K562 (cell line): ENCODE measurements at regions not wholly inside any gene's neighbourhood (a gene's known extent, or its start where the extent isn't known, plus 50 kb on each side); places are given as distances from the start of the nearest gene placed in this dataset.

ENCODE experiments used
- ATAC-seq: fragments of 200-7000 bp; cut with Tn5 transposase; 3 replicates; pipeline ENCODE4 v1.9.1; 2020; ENCODE audit warnings: moderate library complexity
- BruUV-seq: library from RNA; stranded (reverse); fragments of 400-500 nt; replicated peaks from 2 replicates; lab custom pipeline; 2021; lab: Mats Ljungman, UMichigan
- CTCF ChIA-PET: fragments of 300-600 bp; formaldehyde crosslinking; extraction: SDS; loops from one replicate; lab custom pipeline; 2021; ENCODE audit warnings: low intra/inter-chr PET ratio; lab: Yijun Ruan, JAX
- POLR2A ChIA-PET: fragments of 300-600, 350-650 bp; sonication (Branson Sonifier 250); formaldehyde crosslinking; extraction: SDS; loops from one replicate; lab custom pipeline; 2021; ENCODE audit warnings: antibody characterized with exemption, inconsistent platforms; lab: Yijun Ruan, JAX
- DNase-seq, 4 experiments: peaks; one replicate each; pipeline versions ENCODE4 v3.0.0 to v3.0.0-alpha.2; 2011 to 2018; ENCODE audit warnings: low spot score in 3 of 4, mixed read lengths in 3 of 4; ENCODE audit errors: extremely low read depth in 1 of 4
- FAIRE-seq: peaks from 2 replicates; lab custom pipeline; 2011; peaks lifted over from hg19 to GRCh38; lab: Jason Lieb, UNC
- H2AFZ ChIP-seq: 2 replicates; pipeline ENCODE4 v1.6.0; 2011; ENCODE audit warnings: low read depth, low read length, control low read depth, inconsistent platforms
- H3K27ac ChIP-seq: fragments of 200-600 bp; 3 replicates; pipeline ENCODE4 v1.8.0; 2011; ENCODE audit warnings: low read depth, mild to moderate bottlenecking, control low read depth, inconsistent platforms, low read length, moderate library complexity, mixed read lengths; ENCODE audit errors: extremely low read depth
- H3K27me3 ChIP-seq, 2 experiments: fragments of 300-600 bp in 1 of 2; 2 replicates in 1 of 2; 3 replicates in 1 of 2; pipeline versions ENCODE4 v1.6.0 to v1.8.0; 2011; ENCODE audit warnings: inconsistent platforms in 2 of 2, low read length in 2 of 2, mild to moderate bottlenecking in 1 of 2, mixed read lengths in 1 of 2, moderate library complexity in 1 of 2; ENCODE audit not compliant: control insufficient read depth in 2 of 2, insufficient read depth in 2 of 2
- H3K36me3 ChIP-seq: fragments of 300-600 bp; 3 replicates; pipeline ENCODE4 v1.8.0; 2011; ENCODE audit warnings: mild to moderate bottlenecking, low read length, inconsistent platforms; ENCODE audit not compliant: control insufficient read depth, insufficient read depth
- H3K4me1 ChIP-seq, 2 experiments: fragments of 200-600 bp in 1 of 2; replicated peaks in 1 of 2; 2 replicates in 1 of 2; 3 replicates in 1 of 2; pipeline versions ENCODE4 v1.5.1 to v1.8.0; 2011; ENCODE audit warnings: inconsistent platforms in 2 of 2, low read length in 2 of 2, mild to moderate bottlenecking in 1 of 2, mixed read lengths in 1 of 2, moderate library complexity in 1 of 2; ENCODE audit not compliant: control insufficient read depth in 2 of 2, insufficient read depth in 2 of 2
- H3K4me2 ChIP-seq: 2 replicates; pipeline ENCODE4 v1.6.1; 2011; ENCODE audit warnings: low read length, control low read depth, inconsistent platforms, mixed read lengths; ENCODE audit not compliant: insufficient read depth
- H3K4me3 ChIP-seq: fragments of 200-600 bp; sonication (generic), shearing (Covaris generic); 2 replicates; pipeline ENCODE4 v1.5.1; 2016; ENCODE audit warnings: control low read depth, inconsistent platforms
- H3K79me2 ChIP-seq: fragments of 200-600 bp; 3 replicates; pipeline ENCODE4 v1.8.0; 2011; ENCODE audit warnings: low read length, inconsistent platforms; ENCODE audit not compliant: control insufficient read depth, insufficient read depth
- H3K9ac ChIP-seq, 2 experiments: 2 replicates each; pipeline versions ENCODE4 v1.6.0 to v1.6.1; 2011; ENCODE audit warnings: low read depth in 2 of 2, low read length in 2 of 2, control low read depth in 1 of 2, inconsistent platforms in 1 of 2, mild to moderate bottlenecking in 1 of 2, mixed read lengths in 1 of 2; ENCODE audit not compliant: insufficient read depth in 1 of 2
- H3K9me1 ChIP-seq: one replicate; pipeline ENCODE4 v1.6.0; 2011; ENCODE audit warnings: inconsistent platforms, mild to moderate bottlenecking, low read length, moderate library complexity; ENCODE audit not compliant: control insufficient read depth, insufficient read depth
- H3K9me3 ChIP-seq: replicated peaks from 2 replicates; pipeline ENCODE4 v1.5.1; 2011; ENCODE audit warnings: low read depth, low read length, inconsistent platforms; ENCODE audit not compliant: control insufficient read depth, insufficient read depth
- H4K20me1 ChIP-seq: replicated peaks from 2 replicates; pipeline ENCODE4 v1.6.1; 2011; ENCODE audit warnings: low read length, inconsistent platforms, mixed read lengths; ENCODE audit not compliant: control insufficient read depth, insufficient read depth
- ADNP ChIP-seq: fragments of 200-800 bp; sonication (Bioruptor generic); IDR thresholded peaks from 2 replicates; pipeline ENCODE4 v1.6.1; 2016; ENCODE audit warnings: missing genetic modification characterization, missing compliant biosample characterization
- ETS2 ChIP-seq: IDR thresholded peaks from 2 replicates; pipeline ENCODE4 v1.6.1; 2016; ENCODE audit warnings: borderline replicate concordance, missing genetic modification characterization, mild to moderate bottlenecking, moderate library complexity, missing compliant biosample characterization; ENCODE audit not compliant: poor library complexity, severe bottlenecking
- EWSR1 ChIP-seq: fragments of 450-650 bp; IDR thresholded peaks from 2 replicates; pipeline ENCODE4 v1.6.1; 2018; ENCODE audit warnings: borderline replicate concordance, mild to moderate bottlenecking, low read depth, moderate library complexity; ENCODE audit not compliant: partially characterized antibody
- GTF2F1 ChIP-seq: IDR thresholded peaks from 2 replicates; pipeline ENCODE4 v1.6.1; 2011; ENCODE audit warnings: low read depth, low read length, improper control_type of control experiment
- PCBP2 ChIP-seq: fragments of 200-400 bp; formaldehyde crosslinking; IDR thresholded peaks from 2 replicates; pipeline ENCODE4 v1.6.1; 2018; ENCODE audit warnings: low read length, low read depth, mild to moderate bottlenecking, moderate library complexity; ENCODE audit not compliant: poor library complexity, severe bottlenecking
- PHB ChIP-seq: fragments of 250-450 bp; sonication (Bioruptor Pico); IDR thresholded peaks from 2 replicates; pipeline ENCODE4 v1.5.0; 2021
- POLR2G ChIP-seq: fragments of 200-400 bp; formaldehyde crosslinking; IDR thresholded peaks from 2 replicates; pipeline ENCODE4 v1.6.1; 2017; ENCODE audit warnings: low read depth, mild to moderate bottlenecking, antibody characterized with exemption, low read length, moderate library complexity
- RB1 ChIP-seq: fragments of 450-650 bp; IDR thresholded peaks from 2 replicates; pipeline ENCODE4 v1.6.1; 2017; ENCODE audit warnings: low read depth, mild to moderate bottlenecking
- RBM14 ChIP-seq: fragments of 200-400 bp; formaldehyde crosslinking; IDR thresholded peaks from 2 replicates; pipeline ENCODE4 v1.6.1; 2018; ENCODE audit warnings: low read depth, mild to moderate bottlenecking, low read length, moderate library complexity, borderline replicate concordance; ENCODE audit not compliant: insufficient read depth
- STAG1 ChIP-seq: sonication (generic); formaldehyde crosslinking; IDR thresholded peaks from 2 replicates; pipeline ENCODE4 v1.5.0; 2020; ENCODE audit warnings: missing genetic modification reagents, borderline replicate concordance
- ZFPM2 ChIP-seq: fragments of 250-450 bp; sonication (Bioruptor Pico); IDR thresholded peaks from 2 replicates; pipeline ENCODE4 v1.5.1; 2022; ENCODE audit warnings: mild to moderate bottlenecking
- ZNF239 ChIP-seq: fragments of 250-450 bp; sonication (Bioruptor Pico); IDR thresholded peaks from 2 replicates; pipeline ENCODE4 v1.4.0; 2020; ENCODE audit warnings: mild to moderate bottlenecking
- WGBS: fragments of 100-300 bp; shearing (Covaris generic); methylation state at CpG from one replicate; pipeline ENCODE4 v1.1.6; 2016; ENCODE audit warnings: low coverage, mixed read lengths; ENCODE audit not compliant: insufficient coverage; ENCODE audit errors: missing lambda C conversion rate; 5-methylcytosine and 5-hydroxymethylcytosine counted together
- in situ Hi-C: fragments of 300-500 bp; cut with MboI; formaldehyde crosslinking; loops from 4 replicates; pipeline ENCODE4 v1.15.0; 2018; ENCODE audit warnings: inconsistent platforms, mixed read lengths
- intact Hi-C: fragments of 100-400 bp; cut with micrococcal nuclease; formaldehyde crosslinking; loops from 2 replicates; pipeline ENCODE4 v1.14.2; 2022
- TF ChIP-seq, protein P1 (sequence below): fragments of 250-450 bp; sonication (Bioruptor Pico); IDR thresholded peaks from 2 replicates; pipeline ENCODE4 v1.8.0; 2021; ENCODE audit warnings: moderate library complexity, mild to moderate bottlenecking, inconsistent platforms
- TF ChIP-seq, protein P2 (sequence below): fragments of 250-450 bp; sonication (Bioruptor Pico); IDR thresholded peaks from 2 replicates; pipeline ENCODE4 v1.5.0; 2021
- TF ChIP-seq, protein P3 (sequence below): fragments of 250-450 bp; sonication (Bioruptor Pico); IDR thresholded peaks from 2 replicates; pipeline ENCODE4 v1.8.0; 2021; ENCODE audit warnings: moderate library complexity, mild to moderate bottlenecking, inconsistent platforms

DNA sequence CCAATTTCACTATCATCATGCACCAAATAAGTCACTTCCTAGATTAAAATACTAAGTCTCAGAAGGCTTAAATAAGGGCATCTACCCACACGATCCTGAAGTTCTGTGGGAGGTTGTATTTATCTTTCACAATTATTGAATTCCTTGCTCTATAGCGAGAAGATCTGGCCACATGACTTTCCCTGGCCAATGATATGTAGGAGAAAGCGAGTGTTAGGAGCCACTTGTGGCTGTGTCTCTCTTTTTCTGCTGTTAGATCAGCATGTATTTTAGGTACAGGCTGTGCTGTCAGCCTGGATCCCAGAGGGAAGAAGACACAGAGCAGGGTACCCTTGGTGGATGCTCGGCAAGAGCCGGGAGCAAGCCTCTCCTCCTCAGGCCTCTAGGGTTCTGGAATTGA is 131.3 kb upstream of the DPP6 start:
- Histone ChIP-seq H3K36me3 (no peaks in the 10 kb centered on the region), H3K79me2 (no peaks in the 10 kb centered on the region), H3K4me3 (no peak overlapping the region), H3K4me1 (no peaks in the 10 kb centered on the region), H2AFZ (no peak overlapping the region), H3K9me1 (no peaks in the 10 kb centered on the region), H3K4me2 (no peak overlapping the region), H3K27ac (no peak overlapping the region), H3K9me3 (no peaks in the 10 kb centered on the region), H3K27me3 (peaks cover 0 to 8% of the 10 kb centered on the region in 2 experiments; a peak in 1 of 5 replicates), H4K20me1 (no peaks in the 10 kb centered on the region), H3K9ac (no peak overlapping the region)
- in situ Hi-C loops: no loop called here
- under 1% methylated on average over 5 of the region's 5 CpGs for WGBS
- DNase-seq (no peak), ATAC-seq (no peak), FAIRE-seq (no peak)
- CTCF ChIA-PET: no interaction called here
- intact Hi-C loops: no loop called here
- POLR2A ChIA-PET: no interaction called here
- no TSS peak for BruUV-seq
- TF ChIP-seq, protein P1, sequence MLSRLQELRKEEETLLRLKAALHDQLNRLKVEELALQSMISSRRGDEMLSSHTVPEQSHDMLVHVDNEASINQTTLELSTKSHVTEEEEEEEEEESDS (CRISPR knock-in tag): no peak
- no peak for TF ChIP-seq PCBP2
- TF ChIP-seq PHB (CRISPR knock-in tag): no peak
- TF ChIP-seq ZNF239 (CRISPR knock-in tag): no peak
- TF ChIP-seq RBM14: no peak
- no peak for TF ChIP-seq GTF2F1
- TF ChIP-seq POLR2G: no peak
- no peak for TF ChIP-seq ZFPM2 (CRISPR knock-in tag)
- TF ChIP-seq, protein P2, sequence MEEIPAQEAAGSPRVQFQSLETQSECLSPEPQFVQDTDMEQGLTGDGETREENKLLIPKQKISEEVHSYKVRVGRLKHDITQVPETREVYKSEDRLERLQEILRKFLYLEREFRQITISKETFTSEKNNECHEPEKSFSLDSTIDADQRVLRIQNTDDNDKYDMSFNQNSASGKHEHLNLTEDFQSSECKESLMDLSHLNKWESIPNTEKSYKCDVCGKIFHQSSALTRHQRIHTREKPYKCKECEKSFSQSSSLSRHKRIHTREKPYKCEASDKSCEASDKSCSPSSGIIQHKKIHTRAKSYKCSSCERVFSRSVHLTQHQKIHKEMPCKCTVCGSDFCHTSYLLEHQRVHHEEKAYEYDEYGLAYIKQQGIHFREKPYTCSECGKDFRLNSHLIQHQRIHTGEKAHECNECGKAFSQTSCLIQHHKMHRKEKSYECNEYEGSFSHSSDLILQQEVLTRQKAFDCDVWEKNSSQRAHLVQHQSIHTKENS: no peak
- TF ChIP-seq ETS2 (tag): no peak
- no peak for TF ChIP-seq ADNP (tag)
- TF ChIP-seq, protein P3, sequence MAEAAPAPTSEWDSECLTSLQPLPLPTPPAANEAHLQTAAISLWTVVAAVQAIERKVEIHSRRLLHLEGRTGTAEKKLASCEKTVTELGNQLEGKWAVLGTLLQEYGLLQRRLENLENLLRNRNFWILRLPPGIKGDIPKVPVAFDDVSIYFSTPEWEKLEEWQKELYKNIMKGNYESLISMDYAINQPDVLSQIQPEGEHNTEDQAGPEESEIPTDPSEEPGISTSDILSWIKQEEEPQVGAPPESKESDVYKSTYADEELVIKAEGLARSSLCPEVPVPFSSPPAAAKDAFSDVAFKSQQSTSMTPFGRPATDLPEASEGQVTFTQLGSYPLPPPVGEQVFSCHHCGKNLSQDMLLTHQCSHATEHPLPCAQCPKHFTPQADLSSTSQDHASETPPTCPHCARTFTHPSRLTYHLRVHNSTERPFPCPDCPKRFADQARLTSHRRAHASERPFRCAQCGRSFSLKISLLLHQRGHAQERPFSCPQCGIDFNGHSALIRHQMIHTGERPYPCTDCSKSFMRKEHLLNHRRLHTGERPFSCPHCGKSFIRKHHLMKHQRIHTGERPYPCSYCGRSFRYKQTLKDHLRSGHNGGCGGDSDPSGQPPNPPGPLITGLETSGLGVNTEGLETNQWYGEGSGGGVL (CRISPR knock-in tag): no peak
- no peak for TF ChIP-seq RB1
- TF ChIP-seq EWSR1: no peak
- no peak for TF ChIP-seq STAG1
